GM18517 (cell line): ENCODE measurements at regions not wholly inside any gene's neighbourhood (a gene's known extent, or its start where the extent isn't known, plus 50 kb on each side); places are given as distances from the start of the nearest gene placed in this dataset.
"Not testable (repeated sequence)": the region's sequence is repeated elsewhere in the genome, so short reads cannot be mapped to it uniquely, and the experiment has no call there.

Experiments used
- ATAC-seq: cut with Tn5 transposase; IDR thresholded peaks from one replicate; pipeline ENCODE4 v1.9.1; 2021; ENCODE audit warnings: mild to moderate bottlenecking, moderate library complexity; ENCODE audit not compliant: unreplicated experiment

GRCh38 chr1:147103416-147104155 is 68.7 kb downstream of the PRKAB2 start:
- ATAC-seq: not testable (repeated sequence)

- ATAC-seq: no peak
Measured at GRCh38 chr1:147099192-147099591, 73.1 kb downstream of the PRKAB2 start.

GRCh38 chr1:147098338-147098973 is 73.8 kb downstream of the PRKAB2 start:
- ATAC-seq: not testable (repeated sequence)

- ATAC-seq: no peak
Measured at GRCh38 chr1:147095691-147096090, 76.6 kb downstream of the PRKAB2 start.

GRCh38 chr1:147091801-147092200 is 80.5 kb downstream of the PRKAB2 start:
- no peak for ATAC-seq

GRCh38 chr1:147089457-147089856 is 82.8 kb downstream of the PRKAB2 start:
- ATAC-seq: no peak

GRCh38 chr1:147086129-147086528 is 86.1 kb downstream of the PRKAB2 start:
- no peak for ATAC-seq

- peak; percentile 79 for ATAC-seq
Measured at GRCh38 chr1:147084273-147085096, 87.8 kb downstream of the PRKAB2 start.

- ATAC-seq: no peak
Measured at GRCh38 chr1:147083919-147084272, 88.4 kb downstream of the PRKAB2 start.

GRCh38 chr1:147080671-147081394 is 91.4 kb downstream of the PRKAB2 start:
- no peak for ATAC-seq

- no peak for ATAC-seq
Measured at GRCh38 chr1:147080006-147080661, 92.1 kb downstream of the PRKAB2 start.

- no peak for ATAC-seq
Measured at GRCh38 chr1:147079400-147080005, 92.8 kb downstream of the PRKAB2 start.

- ATAC-seq: no peak
Measured at GRCh38 chr1:147078606-147079399, 93.5 kb downstream of the PRKAB2 start.

GRCh38 chr1:147077936-147078605 is 94.2 kb downstream of the PRKAB2 start:
- no peak for ATAC-seq

- no peak for ATAC-seq
Measured at GRCh38 chr1:147077523-147077922, 94.7 kb downstream of the PRKAB2 start.

GRCh38 chr1:147077081-147077480 is 95.2 kb downstream of the PRKAB2 start:
- ATAC-seq: no peak

GRCh38 chr1:147076442-147076841 is 95.8 kb downstream of the PRKAB2 start:
- no peak for ATAC-seq

- no peak for ATAC-seq
Measured at GRCh38 chr1:147072482-147073432, 99.5 kb downstream of the PRKAB2 start.
